B cell (primary cell): ENCODE measurements at regions not wholly inside any gene's neighbourhood (a gene's known extent, or its start where the extent isn't known, plus 50 kb on each side); places are given as distances from the start of the nearest gene placed in this dataset.
"Not testable (repeated sequence)": the region's sequence is repeated elsewhere in the genome, so short reads cannot be mapped to it uniquely, and the experiment has no call there.

Source experiments
- ATAC-seq: fragments of 200-7000 bp; cut with Tn5 transposase; one replicate; pipeline ENCODE4 v1.10.0; 2021; ENCODE audit warnings: low read depth, mild to moderate bottlenecking, moderate number of reproducible peaks, moderate library complexity
- CTCF ChIA-PET: fragments of 350-600 bp; sonication (Branson Sonifier 250); formaldehyde crosslinking; loops from one replicate; lab custom pipeline; 2021; ENCODE audit warnings: antibody characterized with exemption, inconsistent platforms; lab: Charles Lee
- POLR2A ChIA-PET: fragments of 350-600 bp; sonication (Branson Sonifier 250); formaldehyde crosslinking; loops from one replicate; lab custom pipeline; 2021; ENCODE audit warnings: antibody characterized with exemption; lab: Charles Lee
- DNase-seq: peaks from one replicate; pipeline ENCODE4 v3.0.0; 2013
- H2AFZ ChIP-seq: 2 replicates; pipeline ENCODE4 v1.6.1; 2012; ENCODE audit warnings: mild to moderate bottlenecking, low read depth, low read length; ENCODE audit not compliant: insufficient read depth, poor library complexity, severe bottlenecking
- H3K27ac ChIP-seq, 2 donors: 1 replicate in 1 of 2; 2 replicates in 1 of 2; pipeline ENCODE4 v1.5.1; 2012 to 2013; ENCODE audit warnings: low read length in 2 of 2, mild to moderate bottlenecking in 2 of 2, moderate library complexity in 1 of 2
- H3K27me3 ChIP-seq, 4 experiments: fragments of 200-600 bp in 1 of 4; sonication (generic) in 1 of 4; replicated peaks in 1 of 4; 1 replicate in 2 of 4; 2 replicates in 2 of 4; pipeline versions ENCODE4 v1.6.1 to v1.7.0; 2013 to 2016; ENCODE audit warnings: low read length in 3 of 4, mild to moderate bottlenecking in 2 of 4, mixed read lengths in 1 of 4, moderate library complexity in 1 of 4; ENCODE audit not compliant: insufficient read depth in 4 of 4, control insufficient read depth in 3 of 4; ENCODE audit errors: control extremely low read depth in 1 of 4
- H3K36me3 ChIP-seq, 2 experiments: replicated peaks in 1 of 2; 1 replicate in 1 of 2; 2 replicates in 1 of 2; pipeline versions ENCODE4 v1.6.1 to v1.7.1; 2013; ENCODE audit warnings: low read length in 1 of 2; ENCODE audit not compliant: insufficient read depth in 2 of 2, control insufficient read depth in 1 of 2; ENCODE audit errors: control extremely low read depth in 1 of 2, extremely low read depth in 1 of 2
- H3K4me1 ChIP-seq, 2 donors: fragments of 200-600 bp in 1 of 2; sonication (generic) in 1 of 2; 1 replicate in 1 of 2; 2 replicates in 1 of 2; pipeline versions ENCODE4 v1.5.1 to v1.6.1; 2013 to 2017; ENCODE audit warnings: low read length in 2 of 2; ENCODE audit not compliant: control insufficient read depth in 2 of 2, insufficient read depth in 2 of 2
- H3K4me2 ChIP-seq: replicated peaks from 2 replicates; pipeline ENCODE3; 2012; ENCODE audit warnings: mild to moderate bottlenecking, low read depth, low read length; ENCODE audit not compliant: poor library complexity, severe bottlenecking
- H3K4me3 ChIP-seq, 5 experiments: fragments of 200-600 bp in 1 of 5; sonication (generic) in 1 of 5; 1 replicate in 3 of 5; 2 replicates in 2 of 5; pipeline versions ENCODE4 v1.5.1 to v1.7.0; 2011 to 2016; ENCODE audit warnings: low read length in 4 of 5, mild to moderate bottlenecking in 4 of 5, low read depth in 2 of 5, control low read depth in 1 of 5, moderate library complexity in 1 of 5; ENCODE audit not compliant: insufficient read depth in 1 of 5; ENCODE audit errors: control extremely low read depth in 1 of 5, extremely low read depth in 1 of 5
- H3K79me2 ChIP-seq: fragments of 200-600 bp; sonication (generic); one replicate; pipeline ENCODE4 v1.6.0; 2016; ENCODE audit warnings: low read length; ENCODE audit not compliant: control insufficient read depth, insufficient read depth
- H3K9ac ChIP-seq: fragments of 200-600 bp; sonication (generic); 2 replicates; pipeline ENCODE4 v1.6.1; 2017; ENCODE audit warnings: mild to moderate bottlenecking, low read length, moderate library complexity
- H3K9me3 ChIP-seq, 3 donors: one replicate each; pipeline versions ENCODE4 v1.6.1 to v1.7.1; 2013; ENCODE audit warnings: low read length in 2 of 3; ENCODE audit not compliant: control insufficient read depth in 2 of 3, insufficient read depth in 1 of 3; ENCODE audit errors: control extremely low read depth in 1 of 3
- H4K20me1 ChIP-seq: 2 replicates; pipeline ENCODE4 v1.6.0; 2012; ENCODE audit warnings: mild to moderate bottlenecking, low read length; ENCODE audit not compliant: insufficient read depth, control insufficient read depth, poor library complexity, severe bottlenecking
- H3K27ac Mint-ChIP-seq: one replicate; pipeline ENCODE4 v1.8.0; 2021; ENCODE audit warnings: mixed read lengths
- H3K27me3 Mint-ChIP-seq: one replicate; pipeline ENCODE4 v1.8.0; 2021; ENCODE audit warnings: mixed read lengths
- H3K4me1 Mint-ChIP-seq: one replicate; pipeline ENCODE4 v1.8.0; 2021; ENCODE audit warnings: mixed read lengths
- H3K4me3 Mint-ChIP-seq: one replicate; pipeline ENCODE4 v1.8.0; 2021; ENCODE audit warnings: mixed read lengths
- H3K9me3 Mint-ChIP-seq: one replicate; pipeline ENCODE4 v1.8.0; 2022; ENCODE audit warnings: mixed read lengths; ENCODE audit not compliant: insufficient read depth
- CTCF ChIP-seq: fragments of 200-600 bp; IDR thresholded peaks from one replicate; pipeline ENCODE4 v1.8.0; 2022; ENCODE audit warnings: antibody characterized with exemption, mild to moderate bottlenecking
- EZH2 ChIP-seq: IDR thresholded peaks from 2 replicates; pipeline ENCODE4 v1.6.1; 2012; ENCODE audit warnings: borderline replicate concordance, low read depth, mild to moderate bottlenecking, moderate library complexity, low read length; ENCODE audit not compliant: insufficient read depth, poor library complexity, severe bottlenecking
- WGBS: methylation state at CpG from one replicate; pipeline ENCODE4 v1.1.5; 2013; ENCODE audit warnings: missing lambda C conversion rate; ENCODE audit not compliant: insufficient coverage; 5-methylcytosine and 5-hydroxymethylcytosine counted together
- intact Hi-C: fragments of 100-400 bp; cut with micrococcal nuclease; formaldehyde crosslinking; loops from one replicate; pipeline ENCODE4 v1.10.0; 2022

DNA sequence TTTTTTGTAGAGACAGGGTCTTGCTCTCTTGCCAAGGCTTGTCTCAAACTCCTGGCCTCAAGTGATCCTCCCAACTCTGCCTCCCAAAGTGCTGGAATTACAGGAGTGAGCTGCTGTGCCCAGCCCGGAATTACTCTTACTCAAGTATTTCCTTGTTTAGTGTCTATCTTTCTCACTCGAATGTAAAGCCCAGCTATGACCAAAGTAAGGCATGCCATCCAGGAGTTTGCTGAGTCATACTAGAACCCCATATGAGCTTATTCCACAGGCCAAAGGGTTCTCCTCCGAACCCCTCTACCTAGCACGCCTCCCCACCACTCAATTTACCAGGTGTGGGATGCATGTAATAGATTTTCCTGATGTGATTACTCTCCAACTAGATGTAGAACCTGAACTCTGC is 166.6 kb upstream of the AUTS2 start:
- H3K27me3 ChIP-seq: peaks cover 0 to 26% (median 4%) of the 10 kb centered on the region in 4 experiments
- WGBS: 100% methylated on average over 1 of the region's 4 CpGs
- POLR2A ChIA-PET: no interaction called here

GRCh38 chr7:69432276-69432675 is 166.0 kb upstream of the AUTS2 start:
- ATAC-seq, H3K9ac ChIP-seq, H2AFZ ChIP-seq, CTCF ChIA-PET, H3K27ac Mint-ChIP-seq, H3K9me3 Mint-ChIP-seq, H3K36me3 ChIP-seq, POLR2A ChIA-PET, H3K4me2 ChIP-seq, DNase-seq, H3K27ac ChIP-seq, H4K20me1 ChIP-seq, H3K4me3 Mint-ChIP-seq, intact Hi-C loops, H3K4me3 ChIP-seq, H3K79me2 ChIP-seq: not testable (repeated sequence)
- 96% methylated on average over 4 of the region's 5 CpGs for WGBS
- H3K9me3 ChIP-seq: peaks cover 0 to 12% (median 0%) of the 10 kb centered on the region in 3 donors
- peaks cover 0 to 32% (median 4%) of the 10 kb centered on the region in 4 experiments for H3K27me3 ChIP-seq
- peaks cover 22 to 25% of the 10 kb centered on the region in 2 donors for H3K4me1 ChIP-seq
- Mint-ChIP-seq H3K4me1 (peaks cover 18% of the 10 kb centered on the region), H3K27me3 (peaks cover 35% of the 10 kb centered on the region)

More for the DNA sequence above, 166.6 kb upstream of the AUTS2 start:
- DNase-seq: no peak
- no peak overlapping the region for H3K27ac ChIP-seq
- H3K36me3 ChIP-seq: no peaks in the 10 kb centered on the region
- no peak overlapping the region for H3K4me2 ChIP-seq
- no peaks in the 10 kb centered on the region for H3K9me3 Mint-ChIP-seq
- no peak overlapping the region for H2AFZ ChIP-seq
- no peak overlapping the region for H3K9ac ChIP-seq
- TF ChIP-seq CTCF: no peak
- no peak for TF ChIP-seq EZH2
- H3K4me1 ChIP-seq: peaks cover 22 to 25% of the 10 kb centered on the region in 2 donors
- H3K9me3 ChIP-seq: peaks cover 0 to 12% (median 0%) of the 10 kb centered on the region in 3 donors
- CTCF ChIA-PET: no interaction called here
- H3K4me3 ChIP-seq: no peak overlapping the region
- no peaks in the 10 kb centered on the region for H4K20me1 ChIP-seq
- intact Hi-C loops: no loop called here
- no peak overlapping the region for H3K27ac Mint-ChIP-seq
- no peaks in the 10 kb centered on the region for H3K79me2 ChIP-seq
- no peak for ATAC-seq
- H3K27me3 Mint-ChIP-seq: peaks cover 32% of the 10 kb centered on the region
- no peak overlapping the region for H3K4me3 Mint-ChIP-seq
- H3K4me1 Mint-ChIP-seq: peaks cover 18% of the 10 kb centered on the region
